ENCODE measurements at regions not wholly inside any gene's neighbourhood (a gene's known extent, or its start where the extent isn't known, plus 50 kb on each side); places are given as distances from the start of the nearest gene placed in this dataset.

DNA sequence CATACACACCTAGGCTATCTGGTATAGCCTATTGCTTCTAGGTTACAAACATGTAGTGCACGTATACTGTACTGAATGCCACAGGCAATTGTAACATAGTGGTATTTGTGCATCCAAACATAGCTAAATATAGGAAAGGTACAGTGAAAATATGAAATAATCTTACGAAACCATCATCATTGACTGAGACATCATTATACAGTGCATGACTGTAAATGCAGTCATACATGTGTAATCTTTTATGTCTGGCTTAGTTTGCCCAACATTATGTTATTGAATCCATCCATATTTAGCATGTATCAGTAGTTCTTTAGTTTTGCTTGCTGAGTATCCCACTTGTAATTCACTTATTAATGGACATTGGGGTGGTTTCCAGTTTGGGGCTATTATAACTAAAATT lies 124.9 kb downstream of the CYLD start:
- intact Hi-C loops (cut with micrococcal nuclease), result no loop called here

DNA sequence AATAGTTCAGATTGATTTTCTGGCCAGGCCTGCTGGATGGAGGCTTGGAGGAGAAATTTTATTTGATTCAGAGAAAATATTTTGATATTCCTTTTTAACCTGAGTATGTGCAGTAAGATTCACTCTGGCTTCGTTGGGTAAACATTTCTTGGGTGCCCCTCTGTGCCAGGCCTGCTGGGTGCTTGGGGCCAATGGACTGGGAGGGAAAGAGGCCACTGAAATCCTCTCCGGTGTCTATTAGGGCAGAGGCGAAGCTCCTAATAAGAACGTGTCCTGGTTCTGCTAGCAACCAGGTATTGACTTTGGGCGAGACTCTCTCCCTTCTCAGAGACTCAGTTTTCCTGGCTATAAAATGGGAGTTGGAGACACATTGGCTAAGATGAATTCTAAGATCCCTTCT lies 122.5 kb downstream of the CYLD start:
- Mint-ChIP-seq H3K27me3 (peaks cover 4% of the 10 kb centered on the region), H3K4me1 (ENCODE audit: low read depth) (no peaks in the 10 kb centered on the region), H3K4me3 (no peak overlapping the region), H3K36me3 (ENCODE audit: low read depth) (no peaks in the 10 kb centered on the region), H3K9me3 (no peaks in the 10 kb centered on the region), H3K27ac (no peak overlapping the region)
- intact Hi-C loops (cut with micrococcal nuclease), result no loop called here
- no peak for ATAC-seq
- CTCF ChIA-PET, result no interaction called here
- POLR2A ChIA-PET, result no interaction called here
- TF ChIP-seq, protein P1, sequence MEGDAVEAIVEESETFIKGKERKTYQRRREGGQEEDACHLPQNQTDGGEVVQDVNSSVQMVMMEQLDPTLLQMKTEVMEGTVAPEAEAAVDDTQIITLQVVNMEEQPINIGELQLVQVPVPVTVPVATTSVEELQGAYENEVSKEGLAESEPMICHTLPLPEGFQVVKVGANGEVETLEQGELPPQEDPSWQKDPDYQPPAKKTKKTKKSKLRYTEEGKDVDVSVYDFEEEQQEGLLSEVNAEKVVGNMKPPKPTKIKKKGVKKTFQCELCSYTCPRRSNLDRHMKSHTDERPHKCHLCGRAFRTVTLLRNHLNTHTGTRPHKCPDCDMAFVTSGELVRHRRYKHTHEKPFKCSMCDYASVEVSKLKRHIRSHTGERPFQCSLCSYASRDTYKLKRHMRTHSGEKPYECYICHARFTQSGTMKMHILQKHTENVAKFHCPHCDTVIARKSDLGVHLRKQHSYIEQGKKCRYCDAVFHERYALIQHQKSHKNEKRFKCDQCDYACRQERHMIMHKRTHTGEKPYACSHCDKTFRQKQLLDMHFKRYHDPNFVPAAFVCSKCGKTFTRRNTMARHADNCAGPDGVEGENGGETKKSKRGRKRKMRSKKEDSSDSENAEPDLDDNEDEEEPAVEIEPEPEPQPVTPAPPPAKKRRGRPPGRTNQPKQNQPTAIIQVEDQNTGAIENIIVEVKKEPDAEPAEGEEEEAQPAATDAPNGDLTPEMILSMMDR (IDR thresholded peaks at IDR 0.05), result no peak
- DNase-seq, result no peak

More for the DNA sequence above, 124.9 kb downstream of the CYLD start:
- CTCF ChIA-PET, result no interaction called here
- Mint-ChIP-seq H3K4me3 (no peak overlapping the region), H3K27ac (no peak overlapping the region), H3K27me3 (peaks cover 7% of the 10 kb centered on the region), H3K9me3 (no peaks in the 10 kb centered on the region), H3K4me1 (ENCODE audit: low read depth) (no peaks in the 10 kb centered on the region), H3K36me3 (ENCODE audit: low read depth) (no peaks in the 10 kb centered on the region)
- no peak for DNase-seq
- no peak for ATAC-seq
- TF ChIP-seq, protein P1 (IDR thresholded peaks at IDR 0.05), result no peak
- POLR2A ChIA-PET, result no interaction called here

DNA sequence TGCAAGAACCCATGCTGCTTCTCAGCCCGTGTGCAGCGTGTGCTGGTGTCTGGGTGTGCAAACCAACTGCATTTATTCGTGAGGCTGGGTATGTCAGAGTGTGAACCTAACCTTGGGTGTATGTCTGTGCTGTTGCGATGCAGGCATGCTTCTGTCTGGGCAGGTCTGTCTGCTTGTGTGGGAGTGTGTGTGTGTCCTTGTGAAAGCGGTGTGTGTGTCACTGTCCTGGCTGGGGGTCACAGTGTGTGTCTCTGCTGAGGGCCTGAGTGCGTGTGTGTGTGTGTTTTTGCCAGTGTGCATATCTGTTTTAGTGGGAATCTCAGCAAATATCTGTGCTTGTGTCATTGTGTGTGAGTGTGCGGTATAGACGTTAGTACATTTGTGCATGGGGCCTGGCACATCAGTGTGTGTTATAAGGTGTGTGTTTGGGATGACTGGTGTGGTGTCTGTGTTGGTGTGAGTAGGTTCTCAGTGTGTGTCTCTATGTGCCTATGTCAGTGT lies 121.8 kb downstream of the CYLD start:
- no peaks in the 10 kb centered on the region for H3K4me1 Mint-ChIP-seq (ENCODE audit: low read depth)
- H3K9me3 Mint-ChIP-seq, result no peaks in the 10 kb centered on the region
- CTCF ChIA-PET, result no interaction called here
- H3K27me3 Mint-ChIP-seq, result peaks cover 4% of the 10 kb centered on the region
- POLR2A ChIA-PET, result no interaction called here
- TF ChIP-seq, protein P1 (IDR thresholded peaks at IDR 0.05), result no peak
- intact Hi-C loops (cut with micrococcal nuclease), result no loop called here
- no peak overlapping the region for H3K27ac Mint-ChIP-seq
- ATAC-seq (no peak), DNase-seq (no peak)
- no peak overlapping the region for H3K4me3 Mint-ChIP-seq
- no peaks in the 10 kb centered on the region for H3K36me3 Mint-ChIP-seq (ENCODE audit: low read depth)

DNA sequence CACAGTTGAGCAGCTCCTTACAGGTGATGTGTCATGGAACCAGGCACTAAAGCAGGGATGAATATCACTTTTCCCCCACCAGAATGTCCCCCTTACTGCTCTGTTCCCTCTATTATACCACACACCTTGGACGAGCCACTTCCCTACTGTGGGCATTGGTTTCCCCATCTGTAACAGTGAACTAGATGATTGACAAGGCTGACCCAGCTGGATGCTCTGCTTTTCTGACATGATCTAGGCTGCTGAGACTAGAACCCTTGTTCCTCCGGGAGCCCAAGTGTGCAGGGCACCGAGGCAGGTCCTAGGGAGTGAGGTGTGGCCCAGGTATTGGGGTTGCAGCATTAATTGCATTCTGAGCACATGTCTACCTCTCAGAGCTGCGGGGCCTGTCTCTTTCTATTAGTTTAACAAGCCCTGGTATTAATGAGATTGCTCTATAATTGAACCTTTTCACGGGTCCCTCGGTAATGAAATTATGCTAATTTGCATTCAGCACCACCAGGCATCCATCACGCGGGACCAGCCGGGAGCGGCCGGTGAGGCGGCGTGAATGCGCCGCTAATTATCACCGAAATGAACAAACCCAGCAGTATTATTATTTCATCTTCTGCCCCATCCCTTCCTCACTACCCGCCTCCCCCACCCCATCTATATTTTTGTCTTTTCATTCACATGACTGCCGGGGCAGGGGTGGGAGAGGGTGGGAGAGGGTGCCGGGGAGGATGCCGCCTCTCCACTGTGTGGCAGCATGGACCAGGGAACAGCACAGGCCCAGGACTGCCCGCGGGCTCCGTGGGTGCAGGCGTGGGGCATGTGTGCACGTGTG lies 121.1 kb downstream of the CYLD start:
- H3K27ac Mint-ChIP-seq, result no peak overlapping the region
- POLR2A ChIA-PET, result no interaction called here
- no peaks in the 10 kb centered on the region for H3K36me3 Mint-ChIP-seq (ENCODE audit: low read depth)
- DNase-seq (no peak), ATAC-seq (no peak)
- CTCF ChIA-PET, result no interaction called here
- TF ChIP-seq, protein P1 (IDR thresholded peaks at IDR 0.05), result no peak
- no peak overlapping the region for H3K4me3 Mint-ChIP-seq
- H3K4me1 Mint-ChIP-seq (ENCODE audit: low read depth), result no peaks in the 10 kb centered on the region
- intact Hi-C loops (cut with micrococcal nuclease), result no loop called here
- peaks cover 4% of the 10 kb centered on the region for H3K27me3 Mint-ChIP-seq
- H3K9me3 Mint-ChIP-seq, result no peaks in the 10 kb centered on the region

DNA sequence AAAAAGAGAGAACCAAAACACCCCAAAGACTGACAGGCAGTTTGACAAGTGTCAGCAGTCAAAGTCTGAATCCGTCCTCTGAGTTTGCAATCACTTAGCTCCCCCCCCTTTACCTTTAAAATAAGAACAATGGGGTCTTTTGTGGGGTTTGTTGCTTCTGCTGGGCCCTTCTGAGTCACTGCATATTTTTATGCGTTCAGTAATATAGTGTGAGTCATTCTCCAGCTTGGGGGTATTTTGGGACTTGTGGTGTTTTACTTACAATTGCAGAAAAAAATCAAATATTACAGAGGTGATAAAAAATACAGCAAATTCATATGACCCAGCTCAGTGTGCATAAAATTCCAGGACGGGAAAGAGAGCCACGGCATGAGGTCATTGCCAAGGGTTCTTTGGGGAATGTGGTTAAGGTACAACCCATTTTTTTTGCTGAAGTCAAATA lies 120.1 kb downstream of the CYLD start:
- no peaks in the 10 kb centered on the region for H3K4me1 Mint-ChIP-seq (ENCODE audit: low read depth)
- TF ChIP-seq, protein P1 (IDR thresholded peaks at IDR 0.05), result no peak
- ATAC-seq, result no peak
- no peak for DNase-seq
- no peaks in the 10 kb centered on the region for H3K9me3 Mint-ChIP-seq
- peaks cover 5% of the 10 kb centered on the region for H3K27me3 Mint-ChIP-seq
- H3K27ac Mint-ChIP-seq, result no peak overlapping the region
- H3K36me3 Mint-ChIP-seq (ENCODE audit: low read depth), result no peaks in the 10 kb centered on the region
- CTCF ChIA-PET, result no interaction called here
- POLR2A ChIA-PET, result interaction anchor here (1.5 kb wide), 1 partner anchor 12 kb away, joined by 3 read pairs; no protein-coding TSS in a partner anchor
- H3K4me3 Mint-ChIP-seq, result no peak overlapping the region
- intact Hi-C loops (cut with micrococcal nuclease), result no loop called here

Data from activated CD8-positive, alpha-beta T cell treated with anti-CD3 and anti-CD28 coated beads for 36 hours (primary cell).